Breast epithelium (tissue), 3 donors: ENCODE measurements at regions not wholly inside any gene's neighbourhood (a gene's known extent, or its start where the extent isn't known, plus 50 kb on each side); places are given as distances from the start of the nearest gene placed in this dataset.

Experiments used
- CTCF ChIP-seq, 3 donors: fragments of 450-650 bp; IDR thresholded peaks; one replicate each; pipeline ENCODE4 v1.5.1; 2016 to 2017; ENCODE audit warnings: antibody characterized with exemption in 3 of 3, mild to moderate bottlenecking in 3 of 3, moderate library complexity in 3 of 3
- POLR2AphosphoS5 ChIP-seq, 3 donors: sonication (generic); formaldehyde crosslinking; IDR thresholded peaks; one replicate each; pipeline ENCODE4 v1.6.1; 2017; ENCODE audit warnings: antibody characterized with exemption in 3 of 3

GRCh38 chr6:14478381-14479225, 361.0 kb downstream of the CD83 start:
- TF ChIP-seq CTCF (IDR thresholded peaks at IDR 0.05) (no peak), POLR2AphosphoS5 (IDR thresholded peaks at IDR 0.05) (no peak)
